Transverse colon (tissue), 3 donors: ENCODE measurements at regions not wholly inside any gene's neighbourhood (a gene's known extent, or its start where the extent isn't known, plus 50 kb on each side); places are given as distances from the start of the nearest gene placed in this dataset.

Experiments used
- CTCF ChIP-seq, 5 experiments: fragments of 200-600 bp in 3 of 5; fragments of 450-650 bp in 2 of 5; sonication (generic) in 3 of 5; IDR thresholded peaks; 1 replicate in 2 of 5; 2 replicates in 3 of 5; pipeline ENCODE4 v1.5.1; 2016 to 2017; ENCODE audit warnings: antibody characterized with exemption in 5 of 5, inconsistent platforms in 3 of 5, mild to moderate bottlenecking in 2 of 5, moderate library complexity in 1 of 5
- POLR2A ChIP-seq: fragments of 450-650 bp; IDR thresholded peaks from one replicate; pipeline ENCODE4 v1.6.1; 2016; ENCODE audit warnings: antibody characterized with exemption, mild to moderate bottlenecking, moderate library complexity

- TF ChIP-seq CTCF (IDR thresholded peaks at IDR 0.05) = no peak
- TF ChIP-seq POLR2A = no peak
Measured at GRCh38 chr6:19036196-19036555, 649.0 kb downstream of the RNF144B start.
